Activated CD4-positive, alpha-beta T cell treated with anti-CD3 and anti-CD28 coated beads, Interleukin-2, Interleukin-4, amounts not matched to agents 100 ng/mL and 50 ng/mL, durations not matched to agents 16 hours and 8 hours (primary cell): ENCODE measurements at regions not wholly inside any gene's neighbourhood (a gene's known extent, or its start where the extent isn't known, plus 50 kb on each side); places are given as distances from the start of the nearest gene placed in this dataset.
"Not testable (repeated sequence)": the region's sequence is repeated elsewhere in the genome, so short reads cannot be mapped to it uniquely, and the experiment has no call there.

Experiments used
- DNase-seq: peaks from one replicate; pipeline ENCODE4 v3.0.0-alpha.2; 2020; ENCODE audit warnings: low spot score

DNA sequence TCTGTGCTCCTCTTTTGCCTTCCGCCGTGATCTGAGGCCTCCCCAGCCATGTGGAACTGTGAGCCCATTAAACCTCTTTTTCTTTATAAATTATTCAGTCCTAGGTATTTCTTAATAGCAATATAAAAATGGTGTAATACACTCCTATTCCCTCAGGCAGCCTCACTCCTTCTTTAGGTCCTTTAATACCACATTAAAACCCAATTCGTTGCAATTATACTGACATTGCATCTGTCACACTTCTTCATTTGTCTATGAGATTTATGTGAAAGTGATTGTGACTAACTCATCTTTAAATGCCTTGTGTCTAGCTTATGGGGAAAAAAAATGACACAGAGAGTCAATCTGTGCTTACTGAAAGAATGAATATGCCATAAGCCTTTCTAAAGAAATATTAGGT, 1035.2 kb upstream of the SLIT2 start:
- no peak for DNase-seq

DNA sequence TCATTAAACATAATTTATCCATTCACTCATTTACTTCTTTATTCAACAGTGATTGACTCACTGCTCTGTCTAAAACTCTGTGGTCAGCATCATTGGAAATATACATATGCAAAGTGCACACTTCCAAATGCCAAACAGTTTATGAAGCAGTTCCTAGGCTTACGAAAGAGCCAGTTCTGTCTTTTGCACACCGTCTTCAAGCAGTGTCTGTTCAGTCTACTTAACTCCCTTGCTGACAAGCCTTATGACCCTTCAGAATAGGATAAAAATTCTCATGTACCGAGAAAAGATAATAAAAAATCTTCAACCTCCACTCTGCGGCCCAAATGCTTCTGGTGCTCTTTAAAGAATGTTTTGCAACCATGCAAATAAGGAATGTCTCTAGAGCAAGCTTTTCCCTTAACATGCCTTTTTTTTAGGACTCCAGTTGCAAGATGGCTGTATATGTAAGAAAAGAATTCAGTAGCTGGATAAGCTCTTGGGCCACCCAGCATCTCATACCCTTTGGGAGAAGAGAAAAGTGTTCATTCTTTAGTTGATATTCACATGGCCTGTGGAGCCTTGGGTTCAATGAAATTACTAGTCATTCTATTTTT, 1037.0 kb upstream of the SLIT2 start:
- no peak for DNase-seq

DNA sequence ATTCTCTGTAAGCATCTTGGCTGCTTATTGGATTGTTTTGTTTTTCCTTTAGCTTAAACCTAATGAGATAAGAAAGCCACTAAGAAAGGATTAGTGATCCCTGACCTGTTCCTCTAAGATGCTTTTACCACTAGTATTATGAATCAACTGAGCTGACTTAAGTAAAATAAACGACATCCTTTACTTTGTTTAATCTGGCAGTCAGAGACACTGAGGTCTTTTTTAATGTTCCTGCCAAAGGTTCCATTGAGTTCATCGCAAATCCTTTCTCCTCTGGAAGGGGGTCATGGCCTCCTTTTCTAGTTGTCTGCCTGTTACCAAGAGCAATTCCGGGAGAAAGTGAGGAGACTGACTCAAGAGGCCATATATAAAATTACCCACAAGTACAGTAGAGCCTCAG, 1038.3 kb upstream of the SLIT2 start:
- no peak for DNase-seq

DNA sequence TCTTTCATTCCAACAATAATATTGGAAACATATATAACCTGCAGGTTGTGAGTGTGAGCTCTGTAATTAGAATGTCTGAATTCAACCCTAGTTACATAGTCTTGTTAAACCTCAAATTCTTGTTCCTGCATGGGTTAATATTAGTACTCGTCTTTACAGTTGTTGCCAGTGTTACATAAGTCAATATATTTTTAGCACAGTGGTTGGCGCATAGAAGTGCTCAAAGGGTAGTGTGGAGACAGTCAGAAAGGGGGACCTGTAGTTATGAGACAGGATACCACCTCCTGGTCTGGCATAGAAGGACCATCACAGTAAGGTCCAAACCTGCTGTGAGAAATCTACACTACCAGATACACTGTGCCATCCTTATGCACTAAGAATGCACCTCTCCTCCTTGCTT, 1045.9 kb upstream of the SLIT2 start:
- no peak for DNase-seq

- DNase-seq: not testable (repeated sequence)
These were observed 1053.9 kb upstream of the SLIT2 start for GRCh38 chr4:19197838-19198237.

DNA sequence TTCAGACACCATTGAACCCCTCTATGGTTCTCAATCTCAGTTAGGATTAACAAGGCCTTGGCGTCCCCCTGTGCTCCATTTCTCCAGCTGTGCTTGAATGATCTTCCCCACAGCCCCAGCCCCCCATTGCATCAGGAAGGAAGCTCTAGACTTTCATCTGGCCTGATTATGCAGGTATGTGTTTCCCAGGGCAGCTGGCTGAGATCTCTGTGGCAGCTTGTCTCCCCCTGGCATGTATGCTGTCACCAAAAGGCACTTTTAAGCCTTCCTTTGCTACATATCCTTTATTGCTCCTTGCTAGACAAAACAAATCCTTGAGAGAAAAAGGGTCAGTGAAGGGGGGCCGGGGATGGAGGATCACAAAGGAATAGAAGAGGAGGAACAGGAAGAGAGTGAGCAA, 1056.0 kb upstream of the SLIT2 start:
- DNase-seq: no peak

- DNase-seq: no peak
These were observed 1057.0 kb upstream of the SLIT2 start for GRCh38 chr4:19194672-19195071.

GRCh38 chr4:19193274-19193981, 1058.3 kb upstream of the SLIT2 start:
- DNase-seq: no peak

DNA sequence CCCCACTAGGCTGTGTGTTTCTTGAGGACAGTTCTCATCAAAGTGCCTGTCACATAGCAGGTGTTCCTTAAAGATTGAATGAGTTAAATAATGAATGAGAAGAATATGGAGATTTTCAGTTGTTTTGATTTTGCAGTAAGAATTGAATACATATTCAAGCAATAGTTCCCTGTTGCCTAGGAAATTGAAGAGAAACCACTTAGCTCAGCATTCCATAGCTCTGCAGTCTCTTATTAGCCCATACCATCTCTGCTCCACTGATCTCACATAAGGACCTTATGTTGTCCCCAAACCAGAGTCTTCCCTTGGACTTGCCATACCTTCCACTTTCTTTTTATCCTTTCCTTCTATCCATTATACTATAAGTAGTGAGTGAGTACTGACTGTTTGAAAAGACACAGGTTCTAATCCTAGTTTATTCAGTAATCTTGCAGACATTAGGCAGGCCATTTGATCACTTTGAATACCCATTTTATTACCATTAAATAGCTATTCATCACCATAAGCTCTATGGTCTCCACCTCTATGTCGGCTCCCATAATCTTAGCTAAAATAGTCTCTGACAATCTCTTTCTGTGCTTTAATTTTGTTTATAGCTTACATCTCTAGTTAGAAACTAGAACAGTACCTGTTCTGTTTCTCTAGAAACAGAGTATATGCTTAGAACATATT, 1059.6 kb upstream of the SLIT2 start:
- no peak for DNase-seq

DNA sequence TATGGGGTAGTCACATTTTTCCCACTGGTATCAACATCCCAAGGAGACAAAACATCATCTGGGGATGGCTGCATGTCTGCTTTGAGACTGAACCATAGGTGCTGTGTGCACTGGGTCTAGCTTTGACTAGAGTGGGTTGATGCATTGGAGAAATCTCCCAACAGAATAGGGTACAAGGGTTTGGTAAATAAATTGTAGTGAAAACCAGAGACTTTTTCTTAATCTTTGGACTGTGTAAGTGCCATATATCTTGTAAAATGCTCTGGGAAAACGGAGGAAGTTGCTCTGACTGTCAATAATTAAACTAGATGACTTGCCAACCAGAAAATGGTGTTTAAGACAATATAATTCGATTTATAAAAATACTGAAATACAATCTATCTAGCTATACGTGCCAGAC, 1064.0 kb upstream of the SLIT2 start:
- DNase-seq: no peak

DNA sequence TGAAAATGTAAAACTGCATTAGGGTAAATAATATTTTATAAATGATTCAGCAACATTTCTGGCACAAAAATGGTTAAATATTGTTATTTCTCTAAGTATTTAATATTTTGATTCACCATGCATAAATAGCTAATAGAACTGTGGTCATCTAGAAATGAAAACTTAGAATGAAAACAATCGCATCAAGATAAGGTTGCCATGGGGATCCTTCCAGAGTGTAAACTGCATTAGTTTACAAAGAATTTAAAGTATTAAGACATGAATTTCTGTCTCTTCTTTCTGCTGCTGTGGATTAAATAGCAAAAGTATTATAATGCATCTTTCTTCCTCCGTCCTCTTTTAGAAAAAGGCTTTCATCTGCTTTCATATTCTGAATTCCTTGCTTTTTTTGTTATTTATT, 1064.6 kb upstream of the SLIT2 start:
- no peak for DNase-seq

GRCh38 chr4:19181631-19182030, 1070.1 kb upstream of the SLIT2 start:
- DNase-seq: not testable (repeated sequence)

DNA sequence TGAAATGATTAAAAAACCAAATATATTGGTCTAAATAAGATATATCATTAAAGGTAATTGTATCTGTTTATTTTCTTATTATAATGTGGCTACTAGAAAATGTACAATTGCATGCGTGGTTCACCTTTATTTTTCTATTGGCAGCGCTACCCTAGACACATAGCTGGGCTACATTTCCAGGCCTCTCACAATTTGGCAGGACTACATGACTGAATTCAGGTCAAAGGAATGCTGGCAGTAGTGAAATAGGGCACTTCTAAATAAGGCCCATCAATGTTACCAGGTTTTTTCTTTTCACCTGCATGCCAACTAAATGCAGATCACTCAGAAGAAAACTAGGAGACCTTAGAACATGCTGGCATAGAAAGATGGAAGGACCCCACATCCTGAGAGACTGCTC, 1072.9 kb upstream of the SLIT2 start:
- no peak for DNase-seq

- no peak for DNase-seq
These were observed 1074.1 kb upstream of the SLIT2 start for GRCh38 chr4:19177616-19178015.

GRCh38 chr4:19171832-19172231, 1079.9 kb upstream of the SLIT2 start:
- DNase-seq: no peak

- no peak for DNase-seq
These were observed 1084.4 kb upstream of the SLIT2 start for GRCh38 chr4:19167311-19167710.

DNA sequence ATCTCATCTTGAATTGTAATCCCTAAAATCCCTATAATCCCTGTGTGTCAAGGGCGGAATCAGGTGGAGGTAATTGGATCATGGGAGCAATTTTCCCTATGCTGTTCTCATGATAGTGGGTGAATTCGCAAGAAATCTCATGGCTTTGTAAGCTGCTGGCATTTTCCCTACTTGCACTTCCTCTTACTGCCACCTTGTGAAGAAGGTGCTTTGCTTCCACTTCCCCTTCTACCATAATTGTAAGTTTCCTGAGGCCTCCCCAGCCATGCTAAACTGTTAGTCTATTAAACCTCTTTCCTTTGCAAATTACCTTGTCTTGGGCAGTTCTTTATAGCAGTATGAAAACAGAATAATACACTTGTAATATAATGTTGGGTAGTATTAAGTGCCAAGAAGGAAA, 1087.4 kb upstream of the SLIT2 start:
- DNase-seq: no peak

DNA sequence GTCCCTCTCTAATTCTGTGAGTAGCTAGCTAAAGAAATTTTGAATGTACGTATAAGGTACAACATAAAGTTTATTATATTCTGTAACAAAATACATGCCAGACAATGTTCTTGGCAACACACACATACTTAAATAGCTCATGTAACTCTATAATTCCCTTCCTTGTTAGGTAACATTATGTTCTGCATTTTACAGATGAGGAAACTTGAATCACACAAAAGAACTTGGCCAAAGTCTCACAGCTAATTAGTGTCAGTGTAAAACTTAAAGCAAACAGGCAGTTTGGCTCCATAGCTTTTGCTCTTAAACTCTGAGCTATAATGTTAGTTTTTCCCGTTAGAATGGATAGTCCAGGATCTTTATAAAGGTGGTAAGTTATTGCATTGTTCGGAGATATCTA, 1091.8 kb upstream of the SLIT2 start:
- no peak for DNase-seq

DNA sequence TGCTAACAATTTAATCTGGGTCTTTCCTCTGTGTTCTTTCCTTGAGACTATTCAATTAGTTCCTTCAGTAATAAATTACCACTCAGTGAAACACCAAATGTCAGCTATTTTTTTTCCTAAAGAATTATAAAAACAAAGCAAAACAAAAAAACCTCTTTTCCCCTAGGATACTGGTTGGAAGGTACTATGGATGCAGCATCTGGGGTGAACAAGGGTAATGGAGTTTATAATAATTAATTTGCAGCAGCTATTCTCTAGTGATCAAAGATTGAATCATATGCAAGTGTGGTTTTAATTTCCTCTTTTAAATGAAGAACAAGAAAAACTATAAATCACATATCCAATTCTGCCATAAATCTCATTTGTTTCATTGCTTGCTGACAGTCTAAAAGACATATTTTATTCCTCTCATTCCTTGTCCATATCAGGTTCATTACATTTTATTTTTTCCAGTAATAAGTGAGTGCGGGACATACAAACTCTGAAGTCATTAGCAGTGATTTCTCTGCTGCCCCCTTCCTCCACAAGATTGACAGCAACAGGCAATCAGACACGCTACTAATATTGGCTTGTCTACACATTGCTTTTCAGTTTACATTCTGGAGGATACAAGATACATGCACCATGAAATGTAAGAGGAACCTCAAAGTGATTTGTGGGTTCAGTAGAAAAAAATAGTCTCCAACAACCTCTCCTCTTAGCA, 1093.4 kb upstream of the SLIT2 start:
- DNase-seq: no peak

DNA sequence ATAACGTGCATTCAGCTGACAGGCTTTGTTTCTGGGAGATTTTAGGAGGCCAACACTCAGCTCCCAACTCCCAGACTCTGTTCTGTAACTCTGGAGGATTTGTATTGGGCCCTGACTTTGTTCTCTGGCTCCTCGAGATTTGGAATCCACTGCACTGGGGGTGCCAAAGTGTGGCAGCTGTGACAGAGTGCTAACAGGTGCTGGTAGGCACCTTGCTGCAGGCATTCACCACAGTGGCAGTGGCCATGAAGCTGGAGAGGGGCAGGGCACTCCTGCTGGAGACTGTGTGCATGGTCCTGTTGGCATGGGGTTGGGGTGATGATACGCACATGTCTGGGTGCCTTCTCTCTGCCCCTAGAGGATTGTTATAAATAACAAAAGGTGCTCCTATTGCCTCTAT, 1094.9 kb upstream of the SLIT2 start:
- no peak for DNase-seq

DNA sequence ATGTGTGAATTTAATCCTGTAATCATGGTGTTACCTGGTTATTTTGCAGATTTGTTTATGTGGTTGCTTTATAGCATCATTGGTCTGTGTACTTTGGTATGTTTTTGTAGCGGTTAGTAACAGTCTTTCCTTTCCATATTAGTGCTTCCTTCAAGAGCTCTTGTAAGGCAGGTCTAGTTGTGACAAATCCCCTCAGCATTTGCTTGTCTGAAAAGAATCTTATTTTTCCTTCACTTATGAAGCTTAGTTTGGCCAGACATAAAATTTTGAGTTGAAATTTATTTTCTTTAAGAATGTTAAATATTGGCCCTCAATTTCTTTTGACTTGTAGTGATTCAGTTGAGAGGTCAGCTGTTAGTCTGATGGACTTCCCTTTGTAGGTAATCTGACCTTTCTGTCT, 1096.1 kb upstream of the SLIT2 start:
- DNase-seq: no peak

DNA sequence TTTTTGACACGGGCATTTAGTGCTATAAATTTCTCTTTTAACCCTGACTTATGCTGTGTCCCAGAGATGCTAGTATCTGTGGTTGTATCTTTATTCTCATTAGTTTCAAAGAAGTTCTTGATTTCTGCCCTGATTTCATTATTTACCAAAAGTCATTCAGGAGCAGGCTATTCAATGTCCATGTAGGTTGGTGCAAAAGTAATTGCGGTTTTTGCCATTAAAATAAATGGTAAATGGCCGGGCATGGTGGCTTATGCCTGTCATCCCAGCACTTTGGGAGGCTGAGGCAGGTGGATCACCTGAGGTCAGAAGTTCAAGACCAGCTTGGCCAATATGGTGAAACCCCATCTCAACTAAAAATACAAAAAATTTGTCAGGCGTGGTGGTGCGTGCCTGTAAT, 1097.4 kb upstream of the SLIT2 start:
- DNase-seq: not testable (repeated sequence)

DNA sequence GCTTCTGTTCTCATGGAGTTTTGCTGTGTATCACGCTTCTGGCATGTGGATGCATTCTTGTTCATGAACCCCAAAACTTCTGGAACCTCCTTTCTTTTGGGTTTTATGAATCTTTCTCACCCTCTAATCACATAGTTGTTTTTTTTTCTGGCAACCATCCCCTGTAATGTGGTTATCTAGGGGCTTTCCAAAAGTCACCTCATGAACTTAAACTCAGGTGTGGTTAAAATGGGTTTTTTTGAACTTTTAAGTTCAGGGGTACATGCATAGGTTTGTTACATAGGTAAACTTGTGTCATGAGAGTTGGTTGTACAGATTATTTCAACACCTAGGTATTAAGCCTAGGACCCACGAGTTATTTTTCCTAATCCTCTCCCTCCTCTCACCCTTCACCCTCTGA, 1099.4 kb upstream of the SLIT2 start:
- DNase-seq: no peak
